RWPE1 (cell line): ENCODE measurements at regions not wholly inside any gene's neighbourhood (a gene's known extent, or its start where the extent isn't known, plus 50 kb on each side); places are given as distances from the start of the nearest gene placed in this dataset.

Experiments
- CTCF ChIA-PET: fragments of 350-600 bp; sonication (Branson Sonifier 250); formaldehyde crosslinking; extraction: SDS; loops from one replicate; lab custom pipeline; 2021; lab: Yijun Ruan, JAX
- POLR2A ChIA-PET: fragments of 400-600 bp; formaldehyde crosslinking; extraction: SDS; loops from one replicate; lab custom pipeline; 2020; ENCODE audit warnings: antibody characterized with exemption; ENCODE audit not compliant: low non-redundant PET; lab: Yijun Ruan, JAX
- DNase-seq: peaks from one replicate; pipeline ENCODE4 v3.0.0; 2012; ENCODE audit warnings: low spot score
- H3K27ac ChIP-seq: fragments of 450-650 bp; 2 replicates; pipeline ENCODE4 v1.5.1; 2017
- CTCF ChIP-seq: fragments of 450-650 bp; conservative IDR thresholded peaks from 2 replicates; pipeline ENCODE4 v1.5.1; 2017; ENCODE audit warnings: low read depth, mild to moderate bottlenecking

DNA sequence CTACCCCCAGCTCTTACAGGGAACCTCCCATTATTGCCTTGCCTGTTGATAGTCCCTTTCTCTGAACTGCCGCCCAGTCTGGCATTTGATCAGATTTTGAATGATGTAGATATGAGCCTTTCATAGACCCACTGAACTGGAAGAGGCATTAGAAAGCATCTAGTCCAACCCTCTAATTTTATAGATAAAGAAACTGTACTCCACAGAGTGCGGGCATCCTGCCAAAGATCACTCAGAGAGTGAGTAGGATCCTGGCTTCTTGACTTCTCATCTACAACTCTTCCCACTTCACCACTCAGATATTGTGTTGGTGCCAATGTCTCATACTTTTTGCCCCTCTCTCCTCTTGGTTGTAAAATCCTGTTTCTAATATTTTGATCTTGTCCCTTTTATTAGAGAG lies 179.2 kb upstream of the BMP2 start:
- ChIA-PET POLR2A (no interaction called here), CTCF (interaction anchor here (0.8 kb wide), 1 partner anchor 177 kb away, joined by 4 read pairs; no protein-coding TSS in a partner anchor)
- DNase-seq = no peak
- no peak for TF ChIP-seq CTCF
- no peak overlapping the region for H3K27ac ChIP-seq

DNA sequence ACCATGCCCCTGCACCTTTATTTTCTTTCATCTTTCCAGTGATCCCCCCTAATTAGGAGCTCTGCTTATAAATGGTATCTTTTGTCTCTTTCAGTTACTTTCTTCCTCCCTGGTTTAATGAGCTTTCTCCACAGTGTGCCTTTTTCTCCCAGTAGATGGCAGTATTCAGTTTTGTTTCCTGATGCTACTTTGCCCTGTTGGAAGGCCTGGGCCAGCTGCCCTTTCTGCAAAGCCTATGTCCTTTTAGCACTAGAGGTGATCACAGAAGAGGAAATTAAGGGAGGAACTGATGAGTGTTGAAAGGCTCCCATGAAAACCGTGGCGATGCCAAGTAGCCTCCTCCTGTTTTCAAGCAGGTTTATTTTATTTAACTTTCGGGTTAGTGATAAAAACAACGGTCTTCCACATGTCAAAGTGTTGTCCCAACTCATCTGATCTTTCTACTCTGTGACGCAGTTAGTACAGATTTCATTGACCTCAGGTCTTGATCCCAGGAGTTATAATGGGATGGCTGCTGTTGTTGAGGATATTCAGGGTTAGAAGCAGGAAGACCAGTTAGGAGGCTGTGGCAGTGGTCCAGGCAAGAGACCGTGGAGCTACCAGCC lies 184.2 kb upstream of the BMP2 start:
- no peak overlapping the region for H3K27ac ChIP-seq
- POLR2A ChIA-PET = no interaction called here
- peak; percentile 57 for DNase-seq
- CTCF ChIA-PET = interaction anchor here (0.5 to 1.5 kb wide), 19 partner anchors 12 to 1220 kb away, joined by 3 to 6 read pairs (median 3); no protein-coding TSS in a partner anchor
- TF ChIP-seq CTCF = peak; percentile 84

- ChIA-PET POLR2A (no interaction called here), CTCF (interaction anchor here (0.5 to 1.5 kb wide), 16 partner anchors 11 to 1220 kb away, joined by 3 to 5 read pairs (median 3); no protein-coding TSS in a partner anchor)
- TF ChIP-seq CTCF = no peak
- DNase-seq = peak; percentile 41
- no peak overlapping the region for H3K27ac ChIP-seq
Measured at GRCh38 chr20:6582449-6582848, 185.0 kb upstream of the BMP2 start.

GRCh38 chr20:6580486-6580885 lies 187.0 kb upstream of the BMP2 start:
- POLR2A ChIA-PET = no interaction called here
- TF ChIP-seq CTCF = no peak
- CTCF ChIA-PET = interaction anchor here (0.6 kb wide), 1 partner anchor 1351 kb away, joined by 3 read pairs; no protein-coding TSS in a partner anchor
- no peak for DNase-seq
- peak overlapping the region; percentile 64 for H3K27ac ChIP-seq

- CTCF ChIA-PET = interaction anchor here (0.6 kb wide), 1 partner anchor 1352 kb away, joined by 3 read pairs; no protein-coding TSS in a partner anchor
Measured at GRCh38 chr20:6579824-6580223, 187.7 kb upstream of the BMP2 start.

GRCh38 chr20:6579417-6579816 lies 188.1 kb upstream of the BMP2 start:
- CTCF ChIA-PET = no interaction called here
- POLR2A ChIA-PET = no interaction called here
- no peak for TF ChIP-seq CTCF
- no peak for DNase-seq
- H3K27ac ChIP-seq = no peak overlapping the region

More at GRCh38 chr20:6579824-6580223, 187.7 kb upstream of the BMP2 start:
- POLR2A ChIA-PET = no interaction called here
- TF ChIP-seq CTCF = no peak
- no peak for DNase-seq
- H3K27ac ChIP-seq = no peak overlapping the region
